PFSK-1 (cell line): ENCODE measurements at regions not wholly inside any gene's neighbourhood (a gene's known extent, or its start where the extent isn't known, plus 50 kb on each side); places are given as distances from the start of the nearest gene placed in this dataset.

ENCODE experiments used
- FOXP2 ChIP-seq: optimal IDR thresholded peaks from 2 replicates; pipeline ENCODE3; 2011; ENCODE audit warnings: borderline replicate concordance, control low read depth, inconsistent platforms; ENCODE audit not compliant: insufficient read depth; ENCODE audit errors: extremely low read length, extremely low read depth
- POLR2AphosphoS5 ChIP-seq: IDR thresholded peaks from 2 replicates; pipeline ENCODE4 v1.6.1; 2012; ENCODE audit warnings: low read depth, mild to moderate bottlenecking, control low read depth, low read length, moderate library complexity
- REST ChIP-seq, 2 experiments: IDR thresholded peaks; 2 replicates each; pipeline versions ENCODE4 v1.6.1 to v1.8.0; 2011 to 2012; ENCODE audit warnings: low read depth in 2 of 2, low read length in 2 of 2, control low read depth in 1 of 2, inconsistent platforms in 1 of 2, mild to moderate bottlenecking in 1 of 2, moderate library complexity in 1 of 2; ENCODE audit not compliant: insufficient read depth in 1 of 2
- SIN3A ChIP-seq: IDR thresholded peaks from 2 replicates; pipeline ENCODE4 v1.6.1; 2012; ENCODE audit warnings: mild to moderate bottlenecking, low read length, moderate library complexity, borderline replicate concordance; ENCODE audit not compliant: insufficient read depth
- TAF1 ChIP-seq: IDR thresholded peaks from 2 replicates; pipeline ENCODE4 v1.6.1; 2012; ENCODE audit warnings: low read length, control low read depth, borderline replicate concordance; ENCODE audit not compliant: insufficient read depth

GRCh38 chr13:53848366-53848961, 819.9 kb downstream of the OLFM4 start:
- TF ChIP-seq FOXP2 (no peak), TAF1 (no peak), SIN3A (no peak), POLR2AphosphoS5 (no peak), REST (IDR thresholded peaks at IDR 0.05; ENCODE audit: insufficient read depth in 1 of 2, low read depth in 2 of 2, low read length in 2 of 2) (no peak)

GRCh38 chr13:53854321-53854720, 825.7 kb downstream of the OLFM4 start:
- TF ChIP-seq FOXP2 (no peak), SIN3A (no peak), POLR2AphosphoS5 (no peak), REST (IDR thresholded peaks at IDR 0.05; ENCODE audit: insufficient read depth in 1 of 2, low read depth in 2 of 2, low read length in 2 of 2) (no peak), TAF1 (no peak)

GRCh38 chr13:53856573-53857195, 828.1 kb downstream of the OLFM4 start:
- TF ChIP-seq FOXP2 = no peak
- no peak for TF ChIP-seq SIN3A
- no peak for TF ChIP-seq POLR2AphosphoS5
- TF ChIP-seq TAF1 = no peak
- no peak for TF ChIP-seq REST (IDR thresholded peaks at IDR 0.05; ENCODE audit: insufficient read depth in 1 of 2, low read depth in 2 of 2, low read length in 2 of 2)

- no peak for TF ChIP-seq POLR2AphosphoS5
- no peak for TF ChIP-seq FOXP2
- TF ChIP-seq SIN3A = no peak
- TF ChIP-seq TAF1 = no peak
- TF ChIP-seq REST (IDR thresholded peaks at IDR 0.05; ENCODE audit: insufficient read depth in 1 of 2, low read depth in 2 of 2, low read length in 2 of 2) = no peak
Measured at GRCh38 chr13:53863520-53863919, 834.9 kb downstream of the OLFM4 start.

- TF ChIP-seq POLR2AphosphoS5 (no peak), TAF1 (no peak), SIN3A (no peak), REST (IDR thresholded peaks at IDR 0.05; ENCODE audit: insufficient read depth in 1 of 2, low read depth in 2 of 2, low read length in 2 of 2) (no peak), FOXP2 (no peak)
Measured at GRCh38 chr13:53873558-53873957, 844.9 kb downstream of the OLFM4 start.
